Panc1 (cell line): ENCODE measurements at regions not wholly inside any gene's neighbourhood (a gene's known extent, or its start where the extent isn't known, plus 50 kb on each side); places are given as distances from the start of the nearest gene placed in this dataset.

ENCODE experiments used
- ATAC-seq: fragments of 200-7000 bp; cut with Tn5 transposase; 2 replicates; pipeline ENCODE4 v1.9.1; 2020; ENCODE audit warnings: mild to moderate bottlenecking, moderate library complexity
- BruUV-seq: library from RNA; stranded (reverse); fragments of 400-500 nt; replicated peaks from 2 replicates; lab custom pipeline; 2021; lab: Mats Ljungman, UMichigan
- CTCF ChIA-PET: fragments of 300-600 bp; sonication (Branson Sonifier 250); formaldehyde crosslinking; loops from one replicate; lab custom pipeline; 2022; ENCODE audit warnings: antibody characterized with exemption; lab: Charles Lee
- POLR2A ChIA-PET: fragments of 300-600 bp; sonication (Branson Sonifier 250); formaldehyde crosslinking; loops from one replicate; lab custom pipeline; 2022; ENCODE audit warnings: antibody characterized with exemption; lab: Charles Lee
- DNase-seq: peaks from one replicate; pipeline ENCODE4 v3.0.0-alpha.2; 2010; ENCODE audit warnings: low read depth, low spot score
- H3K27ac ChIP-seq: 2 replicates; pipeline ENCODE4 v1.5.1; 2011; ENCODE audit warnings: mild to moderate bottlenecking, low read length, inconsistent platforms
- H3K27me3 ChIP-seq: fragments of 200-500 bp; sonication (Bioruptor generic); 2 replicates; pipeline ENCODE4 v1.6.0; 2014; ENCODE audit warnings: low read length, inconsistent platforms; ENCODE audit not compliant: control insufficient read depth, insufficient read depth
- H3K36me3 ChIP-seq: fragments of 200-500 bp; sonication (Bioruptor generic); 2 replicates; pipeline ENCODE4 v1.5.1; 2014; ENCODE audit warnings: inconsistent platforms, mild to moderate bottlenecking, low read length, moderate library complexity; ENCODE audit not compliant: control insufficient read depth, insufficient read depth
- H3K4me1 ChIP-seq: 2 replicates; pipeline ENCODE4 v1.5.1; 2011; ENCODE audit warnings: inconsistent platforms, mild to moderate bottlenecking, low read length, moderate library complexity; ENCODE audit not compliant: control insufficient read depth, insufficient read depth
- H3K4me3 ChIP-seq, 2 experiments: 2 replicates each; pipeline ENCODE4 v1.5.1; 2011 to 2012; ENCODE audit warnings: low read depth in 2 of 2, low read length in 2 of 2, mild to moderate bottlenecking in 2 of 2, inconsistent platforms in 1 of 2, moderate library complexity in 1 of 2
- H3K9me3 ChIP-seq: fragments of 200-500 bp; sonication (Bioruptor generic); 2 replicates; pipeline ENCODE4 v1.5.1; 2014; ENCODE audit warnings: low read depth, mild to moderate bottlenecking, inconsistent platforms, low read length, moderate library complexity; ENCODE audit not compliant: control insufficient read depth, insufficient read depth
- CTCF ChIP-seq: fragments of 450-650 bp; IDR thresholded peaks from 2 replicates; pipeline ENCODE4 v1.5.1; 2017; ENCODE audit warnings: mild to moderate bottlenecking
- POLR2AphosphoS5 ChIP-seq: IDR thresholded peaks from 2 replicates; pipeline ENCODE4 v1.6.1; 2012; ENCODE audit warnings: mild to moderate bottlenecking, low read depth, low read length, moderate library complexity
- REST ChIP-seq, 2 experiments: IDR thresholded peaks; 2 replicates each; pipeline ENCODE4 v1.6.1; 2011 to 2012; ENCODE audit warnings: low read depth in 2 of 2, control low read depth in 1 of 2, low read length in 1 of 2, mild to moderate bottlenecking in 1 of 2, moderate library complexity in 1 of 2; ENCODE audit not compliant: insufficient read depth in 1 of 2
- SIN3A ChIP-seq: IDR thresholded peaks from 2 replicates; pipeline ENCODE4 v1.6.1; 2012; ENCODE audit warnings: low read depth, mild to moderate bottlenecking, low read length, moderate library complexity, borderline replicate concordance; ENCODE audit not compliant: insufficient read depth
- TCF7L2 ChIP-seq: IDR thresholded peaks from 2 replicates; pipeline ENCODE4 v1.6.1; 2011; ENCODE audit warnings: mild to moderate bottlenecking, low read depth, low read length, inconsistent platforms
- in situ Hi-C: cut with HindIII; loops from 2 replicates; pipeline ENCODE4 v1.10.0; 2016; ENCODE audit warnings: low sequenced_read_pairs, low pct_unique_long_range_greater_than_20kb
- intact Hi-C: fragments of 100-400 bp; cut with micrococcal nuclease; formaldehyde crosslinking; loops from one replicate; pipeline ENCODE4 v1.10.0; 2022; ENCODE audit not compliant: unreplicated experiment

GRCh38 chr4:85407546-85407945, 67.4 kb upstream of the ARHGAP24 start:
- H3K27ac ChIP-seq, result no peak overlapping the region
- intact Hi-C loops, result no loop called here
- no peaks in the 10 kb centered on the region for H3K36me3 ChIP-seq
- no peaks in the 10 kb centered on the region for H3K27me3 ChIP-seq
- ChIA-PET CTCF (no interaction called here), POLR2A (no interaction called here)
- no peaks in the 10 kb centered on the region for H3K9me3 ChIP-seq
- no peak overlapping the region for H3K4me3 ChIP-seq
- H3K4me1 ChIP-seq, result no peaks in the 10 kb centered on the region
- no TSS peak for BruUV-seq
- ATAC-seq, result no peak
- in situ Hi-C loops, result no loop called here
- DNase-seq, result no peak
- TF ChIP-seq TCF7L2, result no peak
- no peak for TF ChIP-seq SIN3A
- TF ChIP-seq CTCF, result no peak
- no peak for TF ChIP-seq REST (IDR thresholded peaks at IDR 0.05; ENCODE audit: insufficient read depth in 1 of 2, low read depth in 2 of 2, low read length in 1 of 2)
- no peak for TF ChIP-seq POLR2AphosphoS5

GRCh38 chr4:85408301-85408700, 66.6 kb upstream of the ARHGAP24 start:
- ATAC-seq, result no peak
- Histone ChIP-seq H3K4me3 (no peak overlapping the region), H3K9me3 (no peaks in the 10 kb centered on the region), H3K4me1 (no peaks in the 10 kb centered on the region), H3K27me3 (no peaks in the 10 kb centered on the region), H3K36me3 (no peaks in the 10 kb centered on the region), H3K27ac (no peak overlapping the region)
- in situ Hi-C loops (no loop called here), intact Hi-C loops (no loop called here)
- ChIA-PET CTCF (no interaction called here), POLR2A (no interaction called here)
- no TSS peak for BruUV-seq
- no peak for TF ChIP-seq SIN3A
- TF ChIP-seq REST (IDR thresholded peaks at IDR 0.05; ENCODE audit: insufficient read depth in 1 of 2, low read depth in 2 of 2, low read length in 1 of 2), result no peak
- no peak for TF ChIP-seq POLR2AphosphoS5
- no peak for TF ChIP-seq CTCF
- no peak for TF ChIP-seq TCF7L2
- no peak for DNase-seq
